Keratinocyte (primary cell): ENCODE measurements at regions not wholly inside any gene's neighbourhood (a gene's known extent, or its start where the extent isn't known, plus 50 kb on each side); places are given as distances from the start of the nearest gene placed in this dataset.

Experiments
- EZH2 ChIP-seq: IDR thresholded peaks from one replicate; pipeline ENCODE4 v1.6.1; 2012; ENCODE audit warnings: inconsistent platforms, mild to moderate bottlenecking, low read length, moderate library complexity
- TF ChIP-seq, protein P1 (sequence below), 3 experiments: IDR thresholded peaks in 1 of 3; conservative IDR thresholded peaks in 1 of 3; optimal IDR thresholded peaks in 1 of 3; 2 replicates in 2 of 3; 3 replicates in 1 of 3; pipeline versions ENCODE3 to v1.5.1; 2011; ENCODE audit warnings: low read length in 3 of 3, mild to moderate bottlenecking in 3 of 3, moderate library complexity in 2 of 3, control low read depth in 1 of 3, inconsistent platforms in 1 of 3; ENCODE audit not compliant: insufficient read depth in 2 of 3; ENCODE audit errors: extremely low read depth in 1 of 3

DNA sequence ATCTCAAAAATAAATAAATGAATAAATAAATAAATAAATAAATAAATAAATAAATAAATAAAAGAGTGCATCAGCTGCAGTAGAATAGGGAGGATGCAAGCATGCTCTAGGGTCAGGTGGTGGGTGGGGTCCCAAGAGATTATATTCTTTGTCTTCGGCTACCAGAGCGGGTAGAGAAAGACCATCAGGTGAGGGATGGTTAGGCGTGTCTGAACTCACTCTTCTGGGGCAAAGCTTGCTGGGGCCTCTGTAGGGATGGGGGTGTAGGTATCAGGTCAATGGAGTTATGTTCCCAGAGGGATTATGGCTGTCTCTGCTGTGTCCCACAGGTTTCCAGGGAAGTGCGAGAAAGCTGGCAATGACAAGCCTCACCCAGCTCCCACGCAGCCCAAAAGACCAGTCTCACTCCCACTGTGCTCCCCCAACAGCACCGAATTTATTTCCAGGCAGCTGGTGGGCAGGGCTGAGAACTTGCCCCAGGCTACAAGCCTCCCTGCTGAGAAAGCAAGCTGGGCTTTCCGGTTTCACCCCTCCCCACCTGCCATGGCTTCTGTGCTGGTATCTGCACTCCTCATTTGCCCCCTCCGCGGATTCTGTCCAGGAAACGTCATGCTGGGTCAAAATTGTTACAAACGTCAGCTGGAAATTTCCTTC is 180.8 kb downstream of the LURAP1L start:
- TF ChIP-seq, protein P1, sequence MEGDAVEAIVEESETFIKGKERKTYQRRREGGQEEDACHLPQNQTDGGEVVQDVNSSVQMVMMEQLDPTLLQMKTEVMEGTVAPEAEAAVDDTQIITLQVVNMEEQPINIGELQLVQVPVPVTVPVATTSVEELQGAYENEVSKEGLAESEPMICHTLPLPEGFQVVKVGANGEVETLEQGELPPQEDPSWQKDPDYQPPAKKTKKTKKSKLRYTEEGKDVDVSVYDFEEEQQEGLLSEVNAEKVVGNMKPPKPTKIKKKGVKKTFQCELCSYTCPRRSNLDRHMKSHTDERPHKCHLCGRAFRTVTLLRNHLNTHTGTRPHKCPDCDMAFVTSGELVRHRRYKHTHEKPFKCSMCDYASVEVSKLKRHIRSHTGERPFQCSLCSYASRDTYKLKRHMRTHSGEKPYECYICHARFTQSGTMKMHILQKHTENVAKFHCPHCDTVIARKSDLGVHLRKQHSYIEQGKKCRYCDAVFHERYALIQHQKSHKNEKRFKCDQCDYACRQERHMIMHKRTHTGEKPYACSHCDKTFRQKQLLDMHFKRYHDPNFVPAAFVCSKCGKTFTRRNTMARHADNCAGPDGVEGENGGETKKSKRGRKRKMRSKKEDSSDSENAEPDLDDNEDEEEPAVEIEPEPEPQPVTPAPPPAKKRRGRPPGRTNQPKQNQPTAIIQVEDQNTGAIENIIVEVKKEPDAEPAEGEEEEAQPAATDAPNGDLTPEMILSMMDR (optimal IDR thresholded peaks at IDR 0.05 in 1 of 3, IDR thresholded peaks at IDR 0.05 in 1 of 3, conservative IDR thresholded peaks at IDR 0.05 in 1 of 3; ENCODE audit: extremely low read depth in 1 of 3, insufficient read depth in 2 of 3, low read length in 3 of 3) = no peak
- TF ChIP-seq EZH2 = no peak
